Testis (tissue), 2 donors: ENCODE measurements at regions not wholly inside any gene's neighbourhood (a gene's known extent, or its start where the extent isn't known, plus 50 kb on each side); places are given as distances from the start of the nearest gene placed in this dataset.

Source experiments
- POLR2A ChIP-seq: fragments of 450-650 bp; IDR thresholded peaks from one replicate; pipeline ENCODE4 v1.6.1; 2017; ENCODE audit warnings: antibody characterized with exemption, mild to moderate bottlenecking, moderate library complexity
- TF ChIP-seq, protein P1 (sequence below), 3 experiments: fragments of 450-650 bp in 2 of 3; fragments of 200-600 bp in 1 of 3; sonication (generic) in 1 of 3; IDR thresholded peaks; one replicate each; pipeline ENCODE4 v1.5.1; 2016 to 2019; ENCODE audit warnings: antibody characterized with exemption in 3 of 3, mild to moderate bottlenecking in 2 of 3, moderate library complexity in 1 of 3

- TF ChIP-seq, protein P1, sequence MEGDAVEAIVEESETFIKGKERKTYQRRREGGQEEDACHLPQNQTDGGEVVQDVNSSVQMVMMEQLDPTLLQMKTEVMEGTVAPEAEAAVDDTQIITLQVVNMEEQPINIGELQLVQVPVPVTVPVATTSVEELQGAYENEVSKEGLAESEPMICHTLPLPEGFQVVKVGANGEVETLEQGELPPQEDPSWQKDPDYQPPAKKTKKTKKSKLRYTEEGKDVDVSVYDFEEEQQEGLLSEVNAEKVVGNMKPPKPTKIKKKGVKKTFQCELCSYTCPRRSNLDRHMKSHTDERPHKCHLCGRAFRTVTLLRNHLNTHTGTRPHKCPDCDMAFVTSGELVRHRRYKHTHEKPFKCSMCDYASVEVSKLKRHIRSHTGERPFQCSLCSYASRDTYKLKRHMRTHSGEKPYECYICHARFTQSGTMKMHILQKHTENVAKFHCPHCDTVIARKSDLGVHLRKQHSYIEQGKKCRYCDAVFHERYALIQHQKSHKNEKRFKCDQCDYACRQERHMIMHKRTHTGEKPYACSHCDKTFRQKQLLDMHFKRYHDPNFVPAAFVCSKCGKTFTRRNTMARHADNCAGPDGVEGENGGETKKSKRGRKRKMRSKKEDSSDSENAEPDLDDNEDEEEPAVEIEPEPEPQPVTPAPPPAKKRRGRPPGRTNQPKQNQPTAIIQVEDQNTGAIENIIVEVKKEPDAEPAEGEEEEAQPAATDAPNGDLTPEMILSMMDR (IDR thresholded peaks at IDR 0.05) = no peak
- no peak for TF ChIP-seq POLR2A
Measured at GRCh38 chr5:159406571-159406970, 76.3 kb upstream of the IL12B start.
